B cell (primary cell): ENCODE measurements at regions not wholly inside any gene's neighbourhood (a gene's known extent, or its start where the extent isn't known, plus 50 kb on each side); places are given as distances from the start of the nearest gene placed in this dataset.

ENCODE experiments used
- ATAC-seq: fragments of 200-7000 bp; cut with Tn5 transposase; one replicate; pipeline ENCODE4 v1.10.0; 2021; ENCODE audit warnings: low read depth, mild to moderate bottlenecking, moderate number of reproducible peaks, moderate library complexity
- CTCF ChIA-PET: fragments of 350-600 bp; sonication (Branson Sonifier 250); formaldehyde crosslinking; loops from one replicate; lab custom pipeline; 2021; ENCODE audit warnings: antibody characterized with exemption, inconsistent platforms; lab: Charles Lee
- POLR2A ChIA-PET: fragments of 350-600 bp; sonication (Branson Sonifier 250); formaldehyde crosslinking; loops from one replicate; lab custom pipeline; 2021; ENCODE audit warnings: antibody characterized with exemption; lab: Charles Lee
- DNase-seq: peaks from one replicate; pipeline ENCODE4 v3.0.0; 2013
- H2AFZ ChIP-seq: 2 replicates; pipeline ENCODE4 v1.6.1; 2012; ENCODE audit warnings: mild to moderate bottlenecking, low read depth, low read length; ENCODE audit not compliant: insufficient read depth, poor library complexity, severe bottlenecking
- H3K27ac ChIP-seq, 2 donors: 1 replicate in 1 of 2; 2 replicates in 1 of 2; pipeline ENCODE4 v1.5.1; 2012 to 2013; ENCODE audit warnings: low read length in 2 of 2, mild to moderate bottlenecking in 2 of 2, moderate library complexity in 1 of 2
- H3K27me3 ChIP-seq, 4 experiments: fragments of 200-600 bp in 1 of 4; sonication (generic) in 1 of 4; replicated peaks in 1 of 4; 1 replicate in 2 of 4; 2 replicates in 2 of 4; pipeline versions ENCODE4 v1.6.1 to v1.7.0; 2013 to 2016; ENCODE audit warnings: low read length in 3 of 4, mild to moderate bottlenecking in 2 of 4, mixed read lengths in 1 of 4, moderate library complexity in 1 of 4; ENCODE audit not compliant: insufficient read depth in 4 of 4, control insufficient read depth in 3 of 4; ENCODE audit errors: control extremely low read depth in 1 of 4
- H3K36me3 ChIP-seq, 2 experiments: replicated peaks in 1 of 2; 1 replicate in 1 of 2; 2 replicates in 1 of 2; pipeline versions ENCODE4 v1.6.1 to v1.7.1; 2013; ENCODE audit warnings: low read length in 1 of 2; ENCODE audit not compliant: insufficient read depth in 2 of 2, control insufficient read depth in 1 of 2; ENCODE audit errors: control extremely low read depth in 1 of 2, extremely low read depth in 1 of 2
- H3K4me1 ChIP-seq, 2 donors: fragments of 200-600 bp in 1 of 2; sonication (generic) in 1 of 2; 1 replicate in 1 of 2; 2 replicates in 1 of 2; pipeline versions ENCODE4 v1.5.1 to v1.6.1; 2013 to 2017; ENCODE audit warnings: low read length in 2 of 2; ENCODE audit not compliant: control insufficient read depth in 2 of 2, insufficient read depth in 2 of 2
- H3K4me2 ChIP-seq: replicated peaks from 2 replicates; pipeline ENCODE3; 2012; ENCODE audit warnings: mild to moderate bottlenecking, low read depth, low read length; ENCODE audit not compliant: poor library complexity, severe bottlenecking
- H3K4me3 ChIP-seq, 5 experiments: fragments of 200-600 bp in 1 of 5; sonication (generic) in 1 of 5; 1 replicate in 3 of 5; 2 replicates in 2 of 5; pipeline versions ENCODE4 v1.5.1 to v1.7.0; 2011 to 2016; ENCODE audit warnings: low read length in 4 of 5, mild to moderate bottlenecking in 4 of 5, low read depth in 2 of 5, control low read depth in 1 of 5, moderate library complexity in 1 of 5; ENCODE audit not compliant: insufficient read depth in 1 of 5; ENCODE audit errors: control extremely low read depth in 1 of 5, extremely low read depth in 1 of 5
- H3K79me2 ChIP-seq: fragments of 200-600 bp; sonication (generic); one replicate; pipeline ENCODE4 v1.6.0; 2016; ENCODE audit warnings: low read length; ENCODE audit not compliant: control insufficient read depth, insufficient read depth
- H3K9ac ChIP-seq: fragments of 200-600 bp; sonication (generic); 2 replicates; pipeline ENCODE4 v1.6.1; 2017; ENCODE audit warnings: mild to moderate bottlenecking, low read length, moderate library complexity
- H3K9me3 ChIP-seq, 3 donors: one replicate each; pipeline versions ENCODE4 v1.6.1 to v1.7.1; 2013; ENCODE audit warnings: low read length in 2 of 3; ENCODE audit not compliant: control insufficient read depth in 2 of 3, insufficient read depth in 1 of 3; ENCODE audit errors: control extremely low read depth in 1 of 3
- H4K20me1 ChIP-seq: 2 replicates; pipeline ENCODE4 v1.6.0; 2012; ENCODE audit warnings: mild to moderate bottlenecking, low read length; ENCODE audit not compliant: insufficient read depth, control insufficient read depth, poor library complexity, severe bottlenecking
- H3K27ac Mint-ChIP-seq: one replicate; pipeline ENCODE4 v1.8.0; 2021; ENCODE audit warnings: mixed read lengths
- H3K27me3 Mint-ChIP-seq: one replicate; pipeline ENCODE4 v1.8.0; 2021; ENCODE audit warnings: mixed read lengths
- H3K4me1 Mint-ChIP-seq: one replicate; pipeline ENCODE4 v1.8.0; 2021; ENCODE audit warnings: mixed read lengths
- H3K4me3 Mint-ChIP-seq: one replicate; pipeline ENCODE4 v1.8.0; 2021; ENCODE audit warnings: mixed read lengths
- H3K9me3 Mint-ChIP-seq: one replicate; pipeline ENCODE4 v1.8.0; 2022; ENCODE audit warnings: mixed read lengths; ENCODE audit not compliant: insufficient read depth
- EZH2 ChIP-seq: IDR thresholded peaks from 2 replicates; pipeline ENCODE4 v1.6.1; 2012; ENCODE audit warnings: borderline replicate concordance, low read depth, mild to moderate bottlenecking, moderate library complexity, low read length; ENCODE audit not compliant: insufficient read depth, poor library complexity, severe bottlenecking
- WGBS: methylation state at CpG from one replicate; pipeline ENCODE4 v1.1.5; 2013; ENCODE audit warnings: missing lambda C conversion rate; ENCODE audit not compliant: insufficient coverage; 5-methylcytosine and 5-hydroxymethylcytosine counted together
- intact Hi-C: fragments of 100-400 bp; cut with micrococcal nuclease; formaldehyde crosslinking; loops from one replicate; pipeline ENCODE4 v1.10.0; 2022
- TF ChIP-seq, protein P1 (sequence below): fragments of 200-600 bp; IDR thresholded peaks from one replicate; pipeline ENCODE4 v1.8.0; 2022; ENCODE audit warnings: antibody characterized with exemption, mild to moderate bottlenecking

DNA sequence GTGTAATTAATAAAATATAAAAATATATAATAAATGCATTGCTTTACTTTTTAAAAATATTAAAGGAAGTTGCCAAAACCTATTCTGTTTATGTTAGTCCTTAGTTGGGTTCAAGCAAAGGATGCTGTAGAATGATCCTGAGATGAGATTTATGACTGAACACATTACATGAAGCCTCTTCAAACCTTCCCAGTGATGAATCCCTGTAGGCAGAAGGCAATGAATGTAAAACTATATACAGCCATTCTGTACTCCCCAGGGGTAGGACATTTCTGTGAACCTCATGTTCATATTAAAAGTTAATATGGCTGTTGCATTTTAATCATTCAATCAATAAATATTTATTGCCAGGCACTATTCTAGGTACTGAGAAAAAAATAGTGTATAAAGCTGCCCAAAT lies 166.0 kb downstream of the RFPL4B start:
- H3K9ac ChIP-seq: no peak overlapping the region
- H3K27me3 ChIP-seq: no peaks in the 10 kb centered on the region
- H3K9me3 Mint-ChIP-seq: no peaks in the 10 kb centered on the region
- ChIA-PET CTCF (no interaction called here), POLR2A (no interaction called here)
- H2AFZ ChIP-seq: no peak overlapping the region
- H3K4me2 ChIP-seq: no peak overlapping the region
- intact Hi-C loops: no loop called here
- no peaks in the 10 kb centered on the region for H3K4me1 ChIP-seq
- H3K79me2 ChIP-seq: no peaks in the 10 kb centered on the region
- H3K36me3 ChIP-seq: no peaks in the 10 kb centered on the region
- ATAC-seq (no peak), DNase-seq (no peak)
- H3K4me3 Mint-ChIP-seq: no peak overlapping the region
- H3K27ac ChIP-seq: no peak overlapping the region
- no peaks in the 10 kb centered on the region for H3K4me1 Mint-ChIP-seq
- no peaks in the 10 kb centered on the region for H4K20me1 ChIP-seq
- peaks cover 9% of the 10 kb centered on the region for H3K27me3 Mint-ChIP-seq
- H3K9me3 ChIP-seq: no peaks in the 10 kb centered on the region
- H3K4me3 ChIP-seq: no peak overlapping the region
- no peak for TF ChIP-seq EZH2
- TF ChIP-seq, protein P1, sequence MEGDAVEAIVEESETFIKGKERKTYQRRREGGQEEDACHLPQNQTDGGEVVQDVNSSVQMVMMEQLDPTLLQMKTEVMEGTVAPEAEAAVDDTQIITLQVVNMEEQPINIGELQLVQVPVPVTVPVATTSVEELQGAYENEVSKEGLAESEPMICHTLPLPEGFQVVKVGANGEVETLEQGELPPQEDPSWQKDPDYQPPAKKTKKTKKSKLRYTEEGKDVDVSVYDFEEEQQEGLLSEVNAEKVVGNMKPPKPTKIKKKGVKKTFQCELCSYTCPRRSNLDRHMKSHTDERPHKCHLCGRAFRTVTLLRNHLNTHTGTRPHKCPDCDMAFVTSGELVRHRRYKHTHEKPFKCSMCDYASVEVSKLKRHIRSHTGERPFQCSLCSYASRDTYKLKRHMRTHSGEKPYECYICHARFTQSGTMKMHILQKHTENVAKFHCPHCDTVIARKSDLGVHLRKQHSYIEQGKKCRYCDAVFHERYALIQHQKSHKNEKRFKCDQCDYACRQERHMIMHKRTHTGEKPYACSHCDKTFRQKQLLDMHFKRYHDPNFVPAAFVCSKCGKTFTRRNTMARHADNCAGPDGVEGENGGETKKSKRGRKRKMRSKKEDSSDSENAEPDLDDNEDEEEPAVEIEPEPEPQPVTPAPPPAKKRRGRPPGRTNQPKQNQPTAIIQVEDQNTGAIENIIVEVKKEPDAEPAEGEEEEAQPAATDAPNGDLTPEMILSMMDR: no peak
- H3K27ac Mint-ChIP-seq: no peak overlapping the region

DNA sequence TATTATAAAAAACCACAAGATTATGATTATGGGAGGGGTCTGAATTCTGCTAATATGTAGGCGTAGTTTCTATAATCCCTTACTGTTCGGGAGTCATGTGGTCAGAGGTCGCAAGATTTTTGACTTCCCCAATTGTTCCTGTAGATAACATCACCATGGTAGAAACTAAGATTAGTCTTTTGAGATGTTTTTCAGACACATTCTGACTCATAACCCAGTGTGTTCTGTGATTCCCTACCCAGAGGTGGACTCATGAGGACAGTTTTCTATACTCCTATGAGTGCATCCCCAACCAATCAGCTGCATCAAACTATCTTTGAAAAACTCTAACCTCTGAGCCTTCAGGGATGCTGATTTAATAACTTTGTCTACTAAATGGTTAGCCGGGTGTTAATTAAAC lies 175.5 kb downstream of the RFPL4B start:
- TF ChIP-seq, protein P1: no peak
- no peak for TF ChIP-seq EZH2
- H3K27ac Mint-ChIP-seq: no peak overlapping the region
- WGBS: 100% methylated on average over 1 of the region's 4 CpGs
- Histone ChIP-seq H3K27me3 (no peaks in the 10 kb centered on the region), H3K27ac (no peak overlapping the region), H3K79me2 (no peaks in the 10 kb centered on the region), H3K36me3 (no peaks in the 10 kb centered on the region), H2AFZ (no peak overlapping the region), H3K4me1 (no peaks in the 10 kb centered on the region), H3K4me3 (no peak overlapping the region), H3K9ac (no peak overlapping the region), H3K9me3 (no peaks in the 10 kb centered on the region), H3K4me2 (no peak overlapping the region), H4K20me1 (no peaks in the 10 kb centered on the region)
- H3K4me3 Mint-ChIP-seq: no peak overlapping the region
- no peak for DNase-seq
- ChIA-PET CTCF (no interaction called here), POLR2A (no interaction called here)
- no peak for ATAC-seq
- no peaks in the 10 kb centered on the region for H3K9me3 Mint-ChIP-seq
- no peaks in the 10 kb centered on the region for H3K4me1 Mint-ChIP-seq
- intact Hi-C loops: no loop called here
- no peaks in the 10 kb centered on the region for H3K27me3 Mint-ChIP-seq
